ENCODE measurements at regions not wholly inside any gene's neighbourhood (a gene's known extent, or its start where the extent isn't known, plus 50 kb on each side); places are given as distances from the start of the nearest gene placed in this dataset.
"Not testable (repeated sequence)": the region's sequence is repeated elsewhere in the genome, so short reads cannot be mapped to it uniquely, and the experiment has no call there.

DNA sequence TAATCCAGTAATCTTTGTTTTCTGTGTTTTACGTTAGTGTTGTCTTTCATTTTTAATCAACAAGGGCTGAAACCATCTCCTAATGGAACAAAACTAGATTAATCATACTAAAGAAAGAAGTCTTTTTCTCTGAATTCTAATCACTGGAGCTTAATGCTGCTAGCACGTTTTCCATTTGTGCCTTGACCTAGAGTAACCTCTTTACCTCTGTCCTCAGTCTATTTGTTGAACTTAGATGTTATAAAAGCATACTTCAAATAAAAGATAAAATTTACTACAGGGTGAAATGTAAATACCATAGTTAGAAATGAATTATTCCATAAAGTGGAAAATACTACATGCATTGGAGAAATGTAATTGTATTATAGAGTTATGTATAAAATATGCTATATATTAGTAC is 207.1 kb downstream of the NKX6-1 start:
- in situ Hi-C loops (cut with MboI; ENCODE audit: low sequenced_read_pairs): no loop called here

GRCh38 chr4:84286048-84286447 is 213.0 kb downstream of the NKX6-1 start:
- in situ Hi-C loops (cut with MboI; ENCODE audit: low sequenced_read_pairs): no loop called here

DNA sequence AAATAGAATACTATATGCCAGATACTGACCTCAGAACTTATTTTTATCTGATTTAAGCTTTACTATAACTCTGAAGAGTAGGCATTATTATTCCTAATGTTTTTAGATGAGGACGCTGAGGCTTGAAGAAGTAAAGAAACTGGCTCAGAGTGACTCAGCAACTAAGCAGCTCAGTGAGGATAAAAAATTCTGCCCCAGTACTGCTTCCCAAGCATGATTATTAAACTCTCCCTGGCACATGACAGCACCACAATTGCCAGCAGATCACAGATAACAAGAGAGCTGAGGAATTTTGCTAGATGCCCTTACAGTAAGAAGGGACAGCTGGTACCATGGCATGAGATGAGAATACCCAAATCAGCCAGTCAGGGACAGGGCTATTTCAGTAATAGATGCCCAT is 219.4 kb downstream of the NKX6-1 start:
- in situ Hi-C loops (cut with MboI; ENCODE audit: low sequenced_read_pairs): no loop called here

GRCh38 chr4:84277923-84278322 is 221.2 kb downstream of the NKX6-1 start:
- in situ Hi-C loops (cut with MboI; ENCODE audit: low sequenced_read_pairs): no loop called here

- in situ Hi-C loops (cut with MboI; ENCODE audit: low sequenced_read_pairs): no loop called here
Measured at GRCh38 chr4:84276752-84277151, 222.3 kb downstream of the NKX6-1 start.

DNA sequence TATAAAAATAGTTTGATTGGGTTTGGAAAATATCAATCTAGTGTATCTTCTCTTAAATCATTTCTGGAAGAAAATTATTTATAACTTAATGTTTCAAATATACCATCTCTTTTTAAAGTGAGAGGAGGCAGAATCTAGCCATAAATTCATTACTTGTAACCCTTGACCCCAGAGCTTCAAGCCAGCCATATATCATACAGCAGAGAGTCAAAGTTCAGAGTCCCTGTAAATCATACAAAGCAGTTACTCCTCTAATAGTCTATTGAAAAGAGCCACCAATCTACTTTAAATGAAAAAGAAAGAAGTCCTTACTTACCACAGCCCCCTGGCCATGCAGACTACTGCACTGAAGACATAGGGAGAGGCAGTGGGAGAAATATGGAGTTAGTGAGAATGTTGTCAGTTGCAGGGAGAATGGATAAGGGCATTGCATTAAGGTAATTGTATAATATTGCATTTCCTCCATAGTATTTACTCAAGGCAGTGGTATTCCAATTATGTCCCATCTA is 229.5 kb downstream of the NKX6-1 start:
- in situ Hi-C loops (cut with MboI; ENCODE audit: low sequenced_read_pairs): loop anchor here (25.0 kb wide), 1 partner anchor 757 kb away; no protein-coding TSS in a partner anchor

- in situ Hi-C loops (cut with MboI; ENCODE audit: low sequenced_read_pairs): loop anchor here (25.0 kb wide), 1 partner anchor 752 kb away; no protein-coding TSS in a partner anchor
Measured at GRCh38 chr4:84264652-84265051, 234.4 kb downstream of the NKX6-1 start.

- in situ Hi-C loops (cut with MboI; ENCODE audit: low sequenced_read_pairs): loop anchor here (25.0 kb wide), 1 partner anchor 751 kb away; no protein-coding TSS in a partner anchor
Measured at GRCh38 chr4:84263415-84263814, 235.7 kb downstream of the NKX6-1 start.

GRCh38 chr4:84260495-84260894 is 238.6 kb downstream of the NKX6-1 start:
- in situ Hi-C loops (cut with MboI; ENCODE audit: low sequenced_read_pairs): loop anchor here (25.0 kb wide), 1 partner anchor 748 kb away; no protein-coding TSS in a partner anchor

GRCh38 chr4:84258905-84259830 is 239.9 kb downstream of the NKX6-1 start:
- in situ Hi-C loops (cut with MboI; ENCODE audit: low sequenced_read_pairs): loop anchor here (25.0 kb wide), 1 partner anchor 747 kb away; no protein-coding TSS in a partner anchor

- in situ Hi-C loops (cut with MboI; ENCODE audit: low sequenced_read_pairs): loop anchor here (25.0 kb wide), 1 partner anchor 742 kb away; no protein-coding TSS in a partner anchor
Measured at GRCh38 chr4:84254537-84254936, 244.6 kb downstream of the NKX6-1 start.

- in situ Hi-C loops (cut with MboI; ENCODE audit: low sequenced_read_pairs): no loop called here
Measured at GRCh38 chr4:84249521-84249920, 249.6 kb downstream of the NKX6-1 start.

- in situ Hi-C loops (cut with MboI; ENCODE audit: low sequenced_read_pairs): not testable (repeated sequence)
Measured at GRCh38 chr4:84245042-84245441, 254.1 kb downstream of the NKX6-1 start.

DNA sequence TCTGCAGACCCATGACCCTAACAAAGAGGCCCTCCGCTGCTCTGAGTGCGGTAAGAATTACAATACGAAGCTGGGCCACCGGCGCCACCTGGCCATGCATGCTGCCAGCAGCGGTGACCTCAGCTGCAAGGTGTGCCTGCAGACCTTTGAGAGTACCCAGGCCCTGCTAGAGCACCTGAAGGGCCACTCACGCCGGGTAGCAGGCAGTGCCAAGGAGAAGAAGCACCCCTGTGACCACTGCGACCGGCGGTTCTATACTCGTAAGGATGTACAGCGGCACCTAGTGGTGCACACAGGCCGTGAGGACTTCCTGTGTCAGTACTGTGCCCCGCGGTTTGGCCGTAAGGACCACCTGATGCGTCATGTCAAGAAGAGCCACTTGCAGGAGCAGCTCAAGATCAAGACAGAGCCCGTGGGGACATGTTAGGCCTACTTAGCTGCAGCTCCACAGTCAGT is 254.7 kb downstream of the NKX6-1 start:
- in situ Hi-C loops (cut with MboI; ENCODE audit: low sequenced_read_pairs): not testable (repeated sequence)

DNA sequence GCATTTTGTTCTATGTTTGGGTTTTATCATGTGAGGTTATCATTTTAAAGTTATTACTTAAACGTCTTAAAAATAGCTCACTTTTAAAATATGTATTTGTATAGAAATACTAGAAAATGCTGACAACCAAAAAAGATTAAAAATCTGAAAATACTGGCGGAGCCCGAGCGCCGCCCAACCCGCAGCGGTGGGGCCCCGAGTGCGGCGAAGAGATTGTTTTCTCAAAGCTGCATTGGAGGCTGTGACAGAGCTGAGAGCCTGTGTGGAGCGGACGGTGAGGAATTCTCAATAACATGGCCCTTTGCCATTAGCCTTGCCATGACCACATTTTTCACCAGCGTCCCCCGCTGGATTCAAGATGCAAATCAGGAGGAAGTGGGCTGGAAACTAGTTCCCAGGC is 255.4 kb downstream of the NKX6-1 start:
- in situ Hi-C loops (cut with MboI; ENCODE audit: low sequenced_read_pairs): no loop called here

GRCh38 chr4:84239278-84239845 is 259.7 kb downstream of the NKX6-1 start:
- in situ Hi-C loops (cut with MboI; ENCODE audit: low sequenced_read_pairs): no loop called here

DNA sequence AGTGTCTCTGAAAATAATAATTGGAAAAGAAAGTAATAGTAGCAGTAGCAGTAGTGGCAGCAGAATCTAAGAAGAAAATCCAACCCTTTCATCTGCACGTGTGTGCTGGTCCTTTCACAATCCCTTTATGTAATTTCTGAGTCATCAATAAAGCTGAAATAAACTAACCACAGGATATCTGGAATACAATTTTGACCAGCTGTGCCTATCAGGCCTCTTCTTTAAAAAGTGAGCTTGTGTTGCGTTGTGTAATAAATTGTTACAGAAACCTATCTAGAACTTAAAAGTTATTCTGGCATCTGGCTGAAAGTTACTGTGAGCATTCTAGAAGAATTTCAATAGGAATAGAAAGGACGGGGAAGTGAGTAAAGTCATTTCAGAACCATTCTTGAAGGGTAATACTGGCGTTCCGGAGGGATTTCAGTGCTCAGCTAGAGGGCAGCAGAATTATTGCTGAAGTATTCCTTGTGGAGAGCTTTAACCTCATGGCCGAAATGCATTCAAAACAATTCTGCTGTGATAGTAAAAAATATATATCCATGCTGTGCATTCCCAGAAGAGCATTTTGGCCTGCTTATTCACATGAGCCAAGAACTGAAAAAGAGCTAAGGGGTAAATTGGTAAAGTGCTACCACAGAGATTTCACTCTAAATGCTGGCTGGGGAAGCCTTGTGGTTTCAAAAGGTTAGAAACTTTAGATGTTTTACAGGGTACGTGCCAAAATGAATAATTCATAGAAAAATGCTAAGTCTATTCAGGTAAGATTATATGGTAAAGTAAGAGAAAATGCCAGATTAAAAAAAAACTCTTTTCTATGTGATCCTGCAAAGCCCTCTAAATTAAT is 260.6 kb downstream of the NKX6-1 start:
- in situ Hi-C loops (cut with MboI; ENCODE audit: low sequenced_read_pairs): no loop called here

- in situ Hi-C loops (cut with MboI; ENCODE audit: low sequenced_read_pairs): no loop called here
Measured at GRCh38 chr4:84237008-84237407, 262.1 kb downstream of the NKX6-1 start.

GRCh38 chr4:84235126-84235944 is 263.8 kb downstream of the NKX6-1 start:
- in situ Hi-C loops (cut with MboI; ENCODE audit: low sequenced_read_pairs): no loop called here
